Activated naive CD4-positive, alpha-beta T cell treated with anti-CD3 and anti-CD28 coated beads, Interleukin-2, amount 50 U/mL, for 16 hours (primary cell): ENCODE measurements at regions not wholly inside any gene's neighbourhood (a gene's known extent, or its start where the extent isn't known, plus 50 kb on each side); places are given as distances from the start of the nearest gene placed in this dataset.

Experiments
- DNase-seq: peaks from one replicate; pipeline ENCODE4 v3.0.0-alpha.2; 2020

DNA sequence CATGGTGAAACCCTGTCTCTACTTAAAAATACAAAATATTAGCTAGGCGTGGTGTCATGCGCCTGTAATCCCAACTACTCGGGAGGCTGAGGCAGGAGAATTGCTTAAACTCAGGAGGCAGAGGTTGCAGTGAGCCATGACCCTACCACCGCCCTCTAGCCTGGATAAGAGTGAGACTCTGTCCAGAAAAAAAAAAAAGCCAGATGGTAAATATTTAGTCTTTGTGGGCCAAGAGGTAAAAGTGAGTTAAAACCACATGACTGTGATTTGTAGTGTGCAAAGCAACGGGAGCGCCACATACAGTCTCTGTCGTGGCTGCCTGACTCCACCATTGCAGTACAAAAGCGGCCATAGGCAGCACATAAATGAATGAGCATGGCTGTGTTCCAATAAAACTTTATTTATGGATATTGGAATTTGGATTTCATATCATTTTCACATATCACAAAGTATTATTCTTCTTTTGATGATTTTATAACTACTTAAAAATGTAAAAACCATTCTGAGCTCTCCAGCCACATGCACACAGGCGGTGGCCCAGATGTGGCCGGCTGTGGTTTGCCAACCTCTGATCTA is 51.8 kb upstream of the CASZ1 start:
- no peak for DNase-seq

DNA sequence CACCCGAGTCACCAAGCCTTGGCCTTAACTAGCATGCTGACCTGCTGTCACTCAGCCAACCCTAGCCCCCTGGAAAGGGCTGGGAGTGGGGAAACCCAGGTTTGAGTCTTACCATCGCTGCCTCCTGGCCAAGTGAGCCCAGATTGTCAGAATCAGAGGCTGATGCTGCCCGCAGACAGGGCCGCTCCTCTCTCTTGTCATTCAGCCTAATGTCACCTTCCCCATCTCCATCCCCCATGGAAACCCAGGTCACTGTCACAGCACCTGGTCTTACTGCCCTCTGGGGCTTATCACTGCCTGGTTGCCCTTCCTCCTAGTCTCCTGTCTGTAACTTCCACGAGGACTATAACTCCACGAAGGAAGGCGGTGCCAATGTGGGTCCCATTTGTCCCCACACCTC is 53.6 kb upstream of the CASZ1 start:
- DNase-seq, result no peak

DNA sequence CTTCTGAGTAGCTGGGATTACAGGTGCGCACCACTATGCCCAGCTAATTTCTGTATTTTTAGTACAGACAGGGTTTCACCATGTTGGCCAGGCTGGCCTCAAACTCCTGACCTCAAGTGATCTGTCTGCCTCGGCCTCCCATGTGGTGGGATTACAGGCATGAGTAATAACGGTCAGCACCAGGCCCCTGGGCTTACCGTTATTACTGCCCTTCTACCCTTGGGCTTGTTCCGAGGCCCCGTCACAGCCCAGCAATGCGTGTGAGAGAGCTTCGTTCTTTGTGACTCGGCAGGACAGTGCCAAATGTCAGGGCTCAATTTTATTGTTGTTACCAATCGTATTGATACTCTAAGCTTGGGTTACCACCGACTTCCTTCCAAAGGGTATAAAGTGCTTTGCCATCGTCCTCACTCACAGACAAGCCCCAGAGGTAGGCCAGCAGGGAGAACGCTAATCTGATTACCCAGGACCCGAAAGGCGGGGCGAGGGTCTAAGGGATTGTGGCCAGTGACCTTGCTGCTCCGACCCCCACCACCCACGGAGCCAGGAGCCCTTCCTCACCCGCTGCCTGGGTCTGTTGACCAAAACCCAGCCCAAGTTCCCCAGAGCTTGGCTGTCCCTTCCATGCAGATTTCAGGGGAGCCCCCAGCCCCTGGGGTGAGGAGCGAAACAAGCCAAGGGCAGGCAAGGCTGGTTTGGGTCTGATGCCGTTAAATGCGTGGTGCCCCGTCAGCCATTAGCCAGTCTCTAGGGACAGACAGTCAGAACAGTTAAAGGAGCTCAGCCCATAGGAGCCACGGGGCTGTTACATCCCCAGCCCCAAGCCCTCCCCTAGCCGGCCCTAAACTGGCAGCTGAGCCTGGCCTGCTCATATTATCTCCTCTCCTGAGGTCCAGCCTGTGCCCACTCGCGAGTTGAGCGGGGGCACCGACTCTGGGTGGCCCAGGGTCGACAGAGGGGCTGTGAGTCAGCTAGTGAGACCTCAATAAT is 54.9 kb upstream of the CASZ1 start:
- no peak for DNase-seq

DNA sequence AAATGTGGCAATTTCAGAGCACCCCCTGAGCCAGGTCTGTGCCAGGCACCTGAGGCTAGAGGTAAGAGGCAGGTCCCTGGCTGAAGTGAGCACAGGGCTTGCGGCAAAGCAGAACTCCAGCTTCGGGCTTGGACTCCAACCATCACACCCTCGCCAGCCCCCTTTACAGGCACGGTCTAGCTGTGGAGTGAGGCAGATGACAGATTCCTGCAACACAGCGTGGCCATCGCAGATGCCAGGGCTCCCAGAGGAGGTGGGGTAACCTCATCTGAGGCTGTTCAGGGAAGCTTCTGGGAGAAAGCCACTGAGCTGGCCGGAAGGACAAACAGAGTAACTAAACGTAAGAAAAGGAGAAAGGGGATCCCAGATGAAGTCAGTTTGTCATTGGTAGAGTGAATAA is 55.6 kb upstream of the CASZ1 start:
- no peak for DNase-seq

DNA sequence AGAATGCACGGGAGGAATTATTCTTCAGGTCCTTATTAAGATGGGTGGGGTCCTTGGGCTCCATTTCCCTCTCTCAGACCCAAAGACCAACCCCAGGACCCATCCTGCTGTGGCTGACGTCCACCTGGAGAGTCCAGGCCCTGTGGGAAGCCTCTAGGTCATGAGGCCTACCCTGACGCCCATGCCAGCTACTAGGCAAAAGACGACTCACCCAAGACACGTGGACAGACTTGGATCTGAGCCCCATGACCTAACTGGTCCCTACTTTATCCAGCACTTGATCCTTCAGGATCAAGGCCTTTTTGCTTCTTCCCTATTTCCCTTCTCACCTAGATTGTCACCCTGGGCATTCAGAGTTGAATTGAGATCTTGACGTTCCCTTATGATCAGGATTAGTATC is 56.0 kb upstream of the CASZ1 start:
- no peak for DNase-seq

DNA sequence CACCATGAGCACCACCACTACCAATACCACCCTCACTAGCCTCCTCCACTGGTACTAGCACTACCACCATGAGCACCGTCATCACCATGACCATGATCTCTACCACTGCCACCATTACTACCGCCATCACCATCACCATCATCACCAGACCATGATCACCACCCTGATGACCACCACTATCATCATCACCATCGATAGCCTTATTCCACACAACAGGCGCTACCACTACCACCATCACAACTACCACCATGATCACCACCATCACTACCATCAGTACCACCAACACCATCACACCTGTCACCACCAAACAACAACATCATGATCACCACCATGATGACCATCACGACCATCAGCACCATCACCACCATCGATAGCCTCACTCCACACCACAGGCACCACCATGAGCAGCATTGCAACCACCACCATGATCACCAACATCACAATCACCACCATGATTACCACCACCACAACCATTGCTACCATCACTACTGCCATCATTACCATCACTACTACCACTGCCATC is 56.6 kb upstream of the CASZ1 start:
- DNase-seq, result no peak

DNA sequence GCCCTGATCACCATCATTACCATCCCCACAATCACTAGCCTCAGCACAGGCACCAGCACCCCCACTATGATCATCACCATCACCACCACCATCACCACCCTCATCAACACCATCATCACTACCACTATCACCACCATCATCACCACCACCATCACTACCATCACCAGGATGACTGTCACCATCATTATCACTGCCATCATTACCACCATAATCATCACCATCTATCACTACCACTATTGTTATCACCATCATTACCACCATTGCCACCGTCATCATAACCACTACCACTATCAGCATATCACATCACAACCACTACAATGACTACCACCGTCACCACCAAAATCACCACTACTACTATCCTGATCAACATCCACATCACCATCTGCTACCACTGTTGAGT is 57.3 kb upstream of the CASZ1 start:
- DNase-seq, result no peak

DNA sequence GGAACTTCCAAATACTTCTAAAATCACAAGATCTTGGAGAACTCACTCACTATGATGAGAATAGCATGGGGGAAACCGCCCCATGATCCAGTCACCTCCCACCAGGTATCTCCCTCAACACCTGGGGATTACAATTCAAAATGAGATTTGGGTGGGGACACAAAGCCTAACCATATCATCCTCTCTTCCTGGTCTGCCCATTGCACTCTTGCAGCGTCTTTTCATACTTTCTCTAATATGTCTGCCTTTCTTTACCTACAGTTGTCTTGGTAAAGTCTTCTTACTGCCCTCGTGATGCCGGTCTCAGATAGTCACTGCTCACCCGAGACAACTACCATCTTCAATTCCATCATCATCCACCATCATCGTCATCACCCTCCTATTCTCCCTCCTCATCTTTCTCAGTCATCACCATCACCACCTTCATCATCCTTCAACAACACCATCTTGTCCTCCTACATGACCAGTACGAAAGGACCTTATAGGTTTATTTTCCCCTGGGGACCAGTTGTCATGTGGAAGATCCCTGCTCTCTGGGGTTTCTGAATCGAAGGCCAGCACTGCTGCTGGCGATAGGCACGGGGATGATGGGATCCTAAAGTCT is 58.5 kb upstream of the CASZ1 start:
- DNase-seq, result no peak

DNA sequence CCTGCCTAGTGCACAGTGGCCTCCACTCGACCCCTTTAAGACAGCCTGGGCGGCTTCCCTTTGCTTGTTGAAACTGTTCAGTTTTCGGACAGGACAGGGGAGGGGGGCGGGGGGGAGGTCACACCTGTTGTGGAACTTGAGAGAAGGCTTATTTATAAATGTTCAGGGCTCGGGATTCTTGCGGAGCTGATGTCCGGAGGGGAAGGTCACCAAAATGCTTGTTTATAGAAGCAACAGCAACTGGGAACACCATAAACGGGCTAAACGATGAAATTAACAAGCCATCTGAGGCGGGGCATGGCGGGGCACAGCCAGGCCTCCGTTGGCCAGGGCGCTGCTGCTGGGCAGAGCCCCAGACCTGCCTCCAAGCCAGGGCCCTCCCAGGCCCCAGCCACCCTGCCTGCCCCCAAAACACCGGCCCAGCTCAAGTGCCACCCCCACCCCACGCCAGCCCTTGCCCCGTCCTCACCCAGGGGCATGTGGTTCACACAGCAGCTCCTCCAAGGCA is 59.8 kb upstream of the CASZ1 start:
- DNase-seq, result no peak

DNA sequence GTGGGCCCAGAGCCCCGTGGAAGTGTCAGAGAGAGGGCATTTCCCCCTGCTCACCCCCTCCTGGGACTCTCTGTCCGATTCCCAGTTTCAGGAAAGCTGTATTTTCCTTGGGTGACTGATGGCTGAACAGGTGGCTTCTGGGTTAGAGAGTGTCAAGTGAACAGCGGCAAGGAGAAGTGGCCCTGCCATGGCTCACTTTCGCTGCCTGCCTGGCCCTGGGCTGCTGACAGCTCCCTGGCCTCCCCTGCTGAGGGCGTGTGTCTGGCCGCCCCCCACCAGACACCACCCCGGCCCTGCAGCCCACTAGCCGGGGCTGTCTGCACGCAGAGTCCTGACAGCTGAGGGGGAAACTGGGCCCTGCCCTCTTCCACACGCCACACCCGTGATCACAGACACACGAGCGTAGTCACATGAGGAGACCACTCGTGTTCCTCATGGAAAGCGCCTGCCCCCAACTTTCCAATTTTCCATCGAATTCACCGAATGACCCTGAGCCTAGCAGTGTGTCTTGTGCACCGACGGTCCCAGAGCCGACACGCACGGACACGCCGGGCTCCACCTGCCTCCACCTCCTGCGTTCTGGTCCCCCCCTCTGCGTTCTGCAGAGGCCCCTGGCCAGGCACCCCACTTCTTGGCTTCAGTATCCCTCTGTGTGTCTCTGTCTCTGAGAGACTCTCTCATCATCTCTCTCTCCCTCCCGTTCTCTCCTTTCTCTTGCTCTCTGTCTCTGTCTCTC is 60.6 kb upstream of the CASZ1 start:
- no peak for DNase-seq

DNA sequence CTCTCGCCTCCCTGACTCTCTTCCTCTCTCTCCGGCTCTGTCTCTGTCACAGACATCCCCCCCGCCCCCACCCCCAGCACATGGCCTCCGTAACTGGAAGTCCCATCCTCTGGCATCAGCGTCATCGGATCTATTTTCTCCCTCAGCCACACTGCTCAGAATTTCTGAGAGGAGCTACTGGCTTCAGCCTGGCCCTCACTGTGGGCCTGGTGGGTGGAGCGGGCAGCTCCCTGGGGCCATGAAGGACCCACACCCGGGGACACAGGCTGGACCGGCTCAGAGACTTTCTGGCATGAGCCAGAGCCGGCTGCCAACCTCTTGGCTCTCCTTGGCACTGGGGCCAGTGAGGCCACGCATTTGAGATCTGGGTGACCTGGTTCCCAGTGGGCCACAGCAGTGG is 61.2 kb upstream of the CASZ1 start:
- DNase-seq, result no peak

DNA sequence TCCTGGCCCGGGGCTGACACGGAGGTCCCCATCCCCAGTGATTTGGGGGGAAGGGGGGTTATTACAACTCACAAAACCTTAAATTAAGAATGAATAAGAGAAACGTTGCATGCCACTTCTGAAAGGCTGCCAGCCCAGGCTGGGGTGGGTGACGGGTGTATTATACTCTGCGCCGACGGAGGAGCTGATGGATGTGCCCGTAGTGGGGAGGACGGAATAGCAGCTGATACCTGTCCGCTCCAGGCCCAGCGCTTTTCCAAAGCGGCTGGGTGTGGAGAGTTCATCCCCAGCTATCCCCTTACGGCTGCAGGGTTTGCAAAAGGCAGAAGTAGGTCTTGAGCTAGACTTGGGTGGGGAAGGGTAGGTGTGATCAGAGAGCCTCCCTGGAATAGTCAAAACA is 63.8 kb upstream of the CASZ1 start:
- DNase-seq, result no peak

DNA sequence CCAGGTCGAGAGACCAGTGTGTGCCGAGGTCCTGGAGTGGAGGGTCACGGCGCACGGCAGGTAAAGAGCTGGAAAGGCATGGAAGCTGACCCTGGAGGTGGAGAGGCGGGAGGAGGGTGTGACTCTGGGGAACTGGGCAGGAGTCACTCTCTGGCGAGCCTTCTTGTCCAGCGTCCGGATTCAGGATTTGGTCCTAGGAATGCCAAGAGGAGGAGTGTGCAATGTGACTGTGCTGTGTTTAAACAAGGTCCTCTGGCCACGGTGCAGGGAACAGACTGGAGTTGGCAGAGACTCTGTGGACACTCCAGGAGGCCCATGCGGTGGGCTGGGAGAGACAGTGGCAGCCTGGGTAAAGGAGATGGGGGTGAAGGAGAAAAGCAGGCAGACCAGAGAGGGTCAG is 64.2 kb upstream of the CASZ1 start:
- DNase-seq, result no peak

DNA sequence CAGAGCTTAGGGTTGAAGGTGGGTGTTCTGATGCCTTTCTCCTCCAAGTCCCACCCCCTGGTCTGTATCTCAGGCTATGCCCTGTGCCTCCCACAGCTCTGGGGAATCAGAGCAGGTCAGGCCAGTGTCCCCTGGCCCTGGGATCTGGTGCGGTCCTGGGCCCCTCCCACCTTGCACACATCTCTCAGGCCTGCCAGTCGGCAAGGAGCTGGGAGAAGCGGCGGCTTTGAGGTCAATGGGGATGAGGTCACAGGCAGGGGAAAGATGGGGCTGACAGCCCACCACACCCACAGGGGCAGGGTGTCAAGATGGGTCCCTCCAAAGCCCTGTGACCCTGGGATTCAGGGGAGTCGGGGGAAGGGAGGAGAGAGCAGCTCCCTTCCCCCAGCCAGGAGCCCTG is 65.4 kb upstream of the CASZ1 start:
- no peak for DNase-seq

DNA sequence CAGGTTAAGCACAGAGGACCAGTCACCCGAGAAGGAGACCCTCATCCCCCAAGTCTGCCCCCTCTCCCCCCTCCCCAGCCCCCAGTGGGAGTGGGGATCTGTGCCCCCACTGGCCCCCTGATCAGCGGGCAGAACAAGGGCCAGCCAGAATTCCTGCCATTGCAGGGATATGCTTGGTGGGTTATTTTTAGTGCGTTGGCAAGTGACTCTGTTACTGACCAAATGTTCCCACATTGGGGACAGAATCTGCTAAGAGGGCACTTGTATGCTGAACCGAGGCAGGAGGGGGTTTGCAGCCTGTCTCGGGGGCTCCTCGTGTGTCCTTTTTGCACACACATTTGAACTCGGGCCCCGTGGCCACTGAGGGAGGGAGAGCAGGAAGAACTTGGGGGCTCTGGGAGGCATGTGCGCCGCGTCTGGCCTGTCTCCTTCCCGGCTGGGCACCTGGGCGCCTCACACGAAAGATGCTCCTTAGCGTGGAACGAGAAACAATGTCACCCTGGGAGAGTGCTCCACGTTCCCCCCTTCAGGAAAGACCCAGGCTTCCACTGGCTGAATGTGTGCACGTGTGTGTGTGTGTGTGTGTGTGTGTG is 66.4 kb upstream of the CASZ1 start:
- no peak for DNase-seq

DNA sequence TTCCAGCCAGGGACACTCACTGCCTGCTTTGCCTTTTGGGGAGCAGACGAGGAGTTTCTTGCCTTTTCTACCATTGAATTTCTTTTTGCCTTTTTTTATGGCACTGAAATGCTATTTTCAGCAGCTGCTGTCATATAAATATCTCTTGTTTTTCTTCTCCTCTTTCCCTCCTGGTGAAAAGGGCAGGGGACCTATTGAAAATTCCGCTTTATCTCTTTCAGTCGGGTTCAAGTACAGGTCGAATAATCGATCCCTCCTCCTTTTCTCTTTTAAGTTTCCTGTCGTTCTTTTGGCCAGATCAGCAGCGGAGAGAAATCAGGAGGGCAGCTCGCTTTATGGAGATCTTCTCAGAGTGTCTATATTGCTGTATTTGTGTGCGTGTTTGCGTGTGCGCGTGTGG is 67.4 kb upstream of the CASZ1 start:
- DNase-seq, result no peak

DNA sequence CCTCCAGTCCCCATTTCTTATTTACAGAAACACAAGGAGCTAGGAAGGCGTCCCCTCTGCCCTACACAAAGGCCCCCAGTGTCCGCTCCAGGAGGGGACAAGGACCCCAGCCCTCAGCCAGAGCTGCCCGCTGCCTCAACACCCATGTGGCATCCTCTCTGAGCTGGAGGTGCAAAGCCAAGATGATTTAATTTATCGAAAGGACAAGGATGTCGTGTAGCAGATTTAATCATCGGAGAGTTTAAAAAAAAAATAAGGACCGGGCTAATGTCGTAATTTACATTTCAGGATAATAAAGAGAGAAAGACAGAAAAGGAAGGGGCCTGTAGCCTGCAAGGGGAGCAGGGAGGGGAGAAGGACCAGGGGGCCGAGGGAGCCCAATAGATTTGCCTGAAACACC is 68.3 kb upstream of the CASZ1 start:
- no peak for DNase-seq

DNA sequence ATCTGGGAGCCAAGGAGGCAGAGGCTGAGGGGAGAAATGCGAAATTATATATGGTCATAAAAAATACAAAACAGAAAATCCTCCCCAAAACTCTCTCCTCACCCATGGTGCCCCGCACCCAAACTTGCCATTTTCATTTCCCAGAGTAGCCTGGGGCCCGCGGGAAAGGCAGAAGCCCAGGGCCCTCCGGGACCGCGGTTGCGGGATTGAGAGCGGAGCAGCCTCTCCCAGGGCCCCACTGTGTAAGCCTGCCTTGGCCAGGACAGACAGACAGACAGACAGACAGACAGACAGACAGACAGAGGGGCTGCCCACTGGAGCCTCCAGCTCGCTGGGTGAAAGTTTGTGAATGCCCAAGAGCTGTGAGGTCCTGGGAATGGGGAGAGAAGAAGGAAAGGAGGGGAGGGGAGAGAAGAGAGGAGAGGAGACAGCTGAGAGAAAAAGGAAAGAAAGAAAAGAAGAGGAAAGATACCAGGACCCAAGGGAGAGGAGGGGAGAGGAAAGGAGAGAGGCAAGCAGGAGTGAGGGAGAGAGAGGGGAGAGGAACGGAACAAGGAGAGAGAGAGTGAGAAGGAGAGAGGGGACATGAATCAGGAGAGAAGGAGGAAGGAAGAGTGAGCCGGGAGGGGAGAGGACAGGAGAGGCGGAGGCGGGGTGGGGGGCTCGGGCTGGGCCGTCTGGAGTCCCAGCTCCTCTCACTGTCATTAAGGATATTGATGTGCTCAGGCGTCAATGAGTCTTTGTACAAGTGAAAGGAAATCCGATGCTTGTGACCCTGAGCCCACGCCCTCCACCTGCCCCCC is 69.3 kb upstream of the CASZ1 start:
- no peak for DNase-seq

DNA sequence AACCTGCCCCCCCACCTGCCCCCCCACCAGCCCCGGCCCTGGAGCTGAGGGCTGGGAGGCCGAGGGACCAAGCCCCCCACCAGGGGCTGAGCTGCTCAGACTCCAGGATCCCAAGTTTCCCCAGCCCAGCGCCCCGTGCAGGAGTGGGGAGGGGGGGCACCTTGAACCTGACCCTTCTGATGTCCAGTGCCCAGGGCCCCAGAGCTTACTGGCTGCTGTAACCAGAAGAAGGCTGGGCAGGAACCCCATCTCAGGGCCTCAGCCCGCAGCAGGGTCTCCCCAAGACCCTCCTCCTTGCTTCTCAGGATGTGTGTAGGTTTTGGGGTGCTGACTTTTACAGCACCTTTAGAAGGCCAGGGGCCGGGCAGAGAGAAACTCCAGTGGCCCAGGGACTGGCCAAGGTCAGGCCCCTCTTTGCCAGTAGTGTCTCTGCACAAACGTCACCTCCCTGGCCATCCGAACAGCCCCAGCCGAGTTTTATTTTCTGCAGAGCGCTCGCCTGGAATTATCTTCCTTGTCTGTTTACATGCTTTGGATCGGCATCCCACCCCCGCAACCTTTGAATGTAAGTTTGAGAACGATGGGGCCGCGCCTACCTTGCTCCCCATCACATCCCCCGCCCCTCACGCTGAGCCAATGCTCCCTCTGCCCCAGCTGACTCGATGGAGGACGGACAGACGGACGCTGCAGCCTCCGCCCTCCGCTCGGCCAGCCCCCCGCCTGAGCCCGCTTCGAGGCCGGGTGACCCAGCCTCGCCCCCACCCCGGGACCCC is 70.1 kb upstream of the CASZ1 start:
- peak; percentile 41 for DNase-seq

DNA sequence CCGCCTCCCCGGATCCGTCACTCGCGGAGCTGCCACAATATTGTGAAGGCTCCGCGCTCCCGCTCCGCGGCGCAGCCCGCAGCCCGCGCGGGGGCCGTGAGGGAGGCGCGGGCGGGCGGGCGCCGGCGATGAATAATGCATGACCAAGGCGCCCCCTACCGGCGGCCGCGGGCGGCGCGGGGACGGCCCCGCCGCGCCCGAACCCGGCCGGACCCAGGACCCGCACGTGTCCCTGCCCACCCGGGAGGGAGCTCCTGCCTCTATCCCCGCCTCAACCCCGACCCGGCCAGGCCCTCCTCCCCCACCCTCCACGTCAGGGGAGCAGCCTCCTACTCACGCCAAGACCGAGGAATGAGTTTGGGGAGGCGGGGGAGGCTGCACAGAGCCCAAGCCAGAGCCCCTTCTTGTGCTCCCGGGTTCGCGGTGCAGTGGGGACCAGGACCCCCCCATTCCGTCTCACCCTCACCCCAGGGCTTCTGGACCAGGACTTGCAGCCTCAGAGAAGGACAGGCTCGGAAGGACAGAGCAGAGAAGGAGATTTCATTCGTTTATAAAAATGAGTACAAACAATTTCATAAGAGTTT is 70.8 kb upstream of the CASZ1 start:
- DNase-seq, result peak; percentile 65
